PFSK-1 (cell line): ENCODE measurements at regions not wholly inside any gene's neighbourhood (a gene's known extent, or its start where the extent isn't known, plus 50 kb on each side); places are given as distances from the start of the nearest gene placed in this dataset.

Source experiments
- FOXP2 ChIP-seq: optimal IDR thresholded peaks from 2 replicates; pipeline ENCODE3; 2011; ENCODE audit warnings: borderline replicate concordance, control low read depth, inconsistent platforms; ENCODE audit not compliant: insufficient read depth; ENCODE audit errors: extremely low read length, extremely low read depth
- POLR2AphosphoS5 ChIP-seq: IDR thresholded peaks from 2 replicates; pipeline ENCODE4 v1.6.1; 2012; ENCODE audit warnings: low read depth, mild to moderate bottlenecking, control low read depth, low read length, moderate library complexity
- REST ChIP-seq, 2 experiments: IDR thresholded peaks; 2 replicates each; pipeline versions ENCODE4 v1.6.1 to v1.8.0; 2011 to 2012; ENCODE audit warnings: low read depth in 2 of 2, low read length in 2 of 2, control low read depth in 1 of 2, inconsistent platforms in 1 of 2, mild to moderate bottlenecking in 1 of 2, moderate library complexity in 1 of 2; ENCODE audit not compliant: insufficient read depth in 1 of 2
- SIN3A ChIP-seq: IDR thresholded peaks from 2 replicates; pipeline ENCODE4 v1.6.1; 2012; ENCODE audit warnings: mild to moderate bottlenecking, low read length, moderate library complexity, borderline replicate concordance; ENCODE audit not compliant: insufficient read depth
- TAF1 ChIP-seq: IDR thresholded peaks from 2 replicates; pipeline ENCODE4 v1.6.1; 2012; ENCODE audit warnings: low read length, control low read depth, borderline replicate concordance; ENCODE audit not compliant: insufficient read depth

GRCh38 chr21:38883142-38883541 is 77.4 kb downstream of the ETS2 start:
- no peak for TF ChIP-seq REST (IDR thresholded peaks at IDR 0.05; ENCODE audit: insufficient read depth in 1 of 2, low read depth in 2 of 2, low read length in 2 of 2)
- TF ChIP-seq FOXP2 = no peak
- TF ChIP-seq POLR2AphosphoS5 = no peak
- no peak for TF ChIP-seq TAF1
- no peak for TF ChIP-seq SIN3A

- TF ChIP-seq FOXP2 (no peak), TAF1 (no peak), POLR2AphosphoS5 (no peak), SIN3A (no peak), REST (IDR thresholded peaks at IDR 0.05; ENCODE audit: insufficient read depth in 1 of 2, low read depth in 2 of 2, low read length in 2 of 2) (no peak)
Observed at GRCh38 chr21:38881131-38881530, 75.4 kb downstream of the ETS2 start.

- TF ChIP-seq SIN3A (no peak), REST (IDR thresholded peaks at IDR 0.05; ENCODE audit: insufficient read depth in 1 of 2, low read depth in 2 of 2, low read length in 2 of 2) (no peak), TAF1 (no peak), POLR2AphosphoS5 (no peak), FOXP2 (no peak)
Observed at GRCh38 chr21:38880577-38880966, 74.8 kb downstream of the ETS2 start.

GRCh38 chr21:38879912-38880576 is 74.3 kb downstream of the ETS2 start:
- TF ChIP-seq POLR2AphosphoS5 (no peak), SIN3A (no peak), REST (IDR thresholded peaks at IDR 0.05; ENCODE audit: insufficient read depth in 1 of 2, low read depth in 2 of 2, low read length in 2 of 2) (no peak), FOXP2 (no peak), TAF1 (no peak)
